ENCODE measurements at regions not wholly inside any gene's neighbourhood (a gene's known extent, or its start where the extent isn't known, plus 50 kb on each side); places are given as distances from the start of the nearest gene placed in this dataset.

DNA sequence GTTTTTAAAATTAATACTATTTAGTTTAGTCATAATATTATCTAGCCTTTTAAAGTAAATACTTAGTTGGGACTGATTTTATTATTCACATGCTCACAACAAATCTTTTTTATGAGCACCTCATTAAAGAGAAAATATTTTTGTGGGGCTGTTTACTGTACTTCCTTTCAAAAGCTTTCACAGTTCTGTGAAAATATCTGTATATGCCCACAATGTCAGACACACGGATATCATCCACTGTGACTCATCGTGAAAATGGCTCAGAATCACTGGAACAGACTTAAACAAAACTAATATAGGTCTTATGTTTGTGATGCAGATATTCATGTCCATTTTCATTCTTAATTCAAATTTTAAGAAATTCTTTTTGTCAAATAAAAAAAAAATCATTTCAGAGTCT, 305.2 kb downstream of the RAB38 start:
- no peak for TF ChIP-seq HNF4G (IDR thresholded peaks at IDR 0.05)
- no peak for TF ChIP-seq RXRA (IDR thresholded peaks at IDR 0.05)
- no peak for TF ChIP-seq YY1 (IDR thresholded peaks at IDR 0.05)
- TF ChIP-seq FOXA1 (IDR thresholded peaks at IDR 0.05) = no peak
- TF ChIP-seq, protein P1, sequence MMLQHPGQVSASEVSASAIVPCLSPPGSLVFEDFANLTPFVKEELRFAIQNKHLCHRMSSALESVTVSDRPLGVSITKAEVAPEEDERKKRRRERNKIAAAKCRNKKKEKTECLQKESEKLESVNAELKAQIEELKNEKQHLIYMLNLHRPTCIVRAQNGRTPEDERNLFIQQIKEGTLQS (IDR thresholded peaks at IDR 0.05) = no peak
- no peak for TF ChIP-seq HNF4A (conservative IDR thresholded peaks at IDR 0.05)
- no peak for TF ChIP-seq RAD21 (IDR thresholded peaks at IDR 0.05)
- TF ChIP-seq, protein P2, sequence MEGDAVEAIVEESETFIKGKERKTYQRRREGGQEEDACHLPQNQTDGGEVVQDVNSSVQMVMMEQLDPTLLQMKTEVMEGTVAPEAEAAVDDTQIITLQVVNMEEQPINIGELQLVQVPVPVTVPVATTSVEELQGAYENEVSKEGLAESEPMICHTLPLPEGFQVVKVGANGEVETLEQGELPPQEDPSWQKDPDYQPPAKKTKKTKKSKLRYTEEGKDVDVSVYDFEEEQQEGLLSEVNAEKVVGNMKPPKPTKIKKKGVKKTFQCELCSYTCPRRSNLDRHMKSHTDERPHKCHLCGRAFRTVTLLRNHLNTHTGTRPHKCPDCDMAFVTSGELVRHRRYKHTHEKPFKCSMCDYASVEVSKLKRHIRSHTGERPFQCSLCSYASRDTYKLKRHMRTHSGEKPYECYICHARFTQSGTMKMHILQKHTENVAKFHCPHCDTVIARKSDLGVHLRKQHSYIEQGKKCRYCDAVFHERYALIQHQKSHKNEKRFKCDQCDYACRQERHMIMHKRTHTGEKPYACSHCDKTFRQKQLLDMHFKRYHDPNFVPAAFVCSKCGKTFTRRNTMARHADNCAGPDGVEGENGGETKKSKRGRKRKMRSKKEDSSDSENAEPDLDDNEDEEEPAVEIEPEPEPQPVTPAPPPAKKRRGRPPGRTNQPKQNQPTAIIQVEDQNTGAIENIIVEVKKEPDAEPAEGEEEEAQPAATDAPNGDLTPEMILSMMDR (IDR thresholded peaks at IDR 0.05; ENCODE audit: low read depth, low read length, missing input control) = no peak
- no peak for TF ChIP-seq JUND (IDR thresholded peaks at IDR 0.05)
- no peak for TF ChIP-seq NR2F2 (IDR thresholded peaks at IDR 0.05)
- TF ChIP-seq, protein P3, sequence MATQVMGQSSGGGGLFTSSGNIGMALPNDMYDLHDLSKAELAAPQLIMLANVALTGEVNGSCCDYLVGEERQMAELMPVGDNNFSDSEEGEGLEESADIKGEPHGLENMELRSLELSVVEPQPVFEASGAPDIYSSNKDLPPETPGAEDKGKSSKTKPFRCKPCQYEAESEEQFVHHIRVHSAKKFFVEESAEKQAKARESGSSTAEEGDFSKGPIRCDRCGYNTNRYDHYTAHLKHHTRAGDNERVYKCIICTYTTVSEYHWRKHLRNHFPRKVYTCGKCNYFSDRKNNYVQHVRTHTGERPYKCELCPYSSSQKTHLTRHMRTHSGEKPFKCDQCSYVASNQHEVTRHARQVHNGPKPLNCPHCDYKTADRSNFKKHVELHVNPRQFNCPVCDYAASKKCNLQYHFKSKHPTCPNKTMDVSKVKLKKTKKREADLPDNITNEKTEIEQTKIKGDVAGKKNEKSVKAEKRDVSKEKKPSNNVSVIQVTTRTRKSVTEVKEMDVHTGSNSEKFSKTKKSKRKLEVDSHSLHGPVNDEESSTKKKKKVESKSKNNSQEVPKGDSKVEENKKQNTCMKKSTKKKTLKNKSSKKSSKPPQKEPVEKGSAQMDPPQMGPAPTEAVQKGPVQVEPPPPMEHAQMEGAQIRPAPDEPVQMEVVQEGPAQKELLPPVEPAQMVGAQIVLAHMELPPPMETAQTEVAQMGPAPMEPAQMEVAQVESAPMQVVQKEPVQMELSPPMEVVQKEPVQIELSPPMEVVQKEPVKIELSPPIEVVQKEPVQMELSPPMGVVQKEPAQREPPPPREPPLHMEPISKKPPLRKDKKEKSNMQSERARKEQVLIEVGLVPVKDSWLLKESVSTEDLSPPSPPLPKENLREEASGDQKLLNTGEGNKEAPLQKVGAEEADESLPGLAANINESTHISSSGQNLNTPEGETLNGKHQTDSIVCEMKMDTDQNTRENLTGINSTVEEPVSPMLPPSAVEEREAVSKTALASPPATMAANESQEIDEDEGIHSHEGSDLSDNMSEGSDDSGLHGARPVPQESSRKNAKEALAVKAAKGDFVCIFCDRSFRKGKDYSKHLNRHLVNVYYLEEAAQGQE (IDR thresholded peaks at IDR 0.05) = no peak
- TF ChIP-seq SP1 (IDR thresholded peaks at IDR 0.05) = no peak
- TF ChIP-seq, protein P4, sequence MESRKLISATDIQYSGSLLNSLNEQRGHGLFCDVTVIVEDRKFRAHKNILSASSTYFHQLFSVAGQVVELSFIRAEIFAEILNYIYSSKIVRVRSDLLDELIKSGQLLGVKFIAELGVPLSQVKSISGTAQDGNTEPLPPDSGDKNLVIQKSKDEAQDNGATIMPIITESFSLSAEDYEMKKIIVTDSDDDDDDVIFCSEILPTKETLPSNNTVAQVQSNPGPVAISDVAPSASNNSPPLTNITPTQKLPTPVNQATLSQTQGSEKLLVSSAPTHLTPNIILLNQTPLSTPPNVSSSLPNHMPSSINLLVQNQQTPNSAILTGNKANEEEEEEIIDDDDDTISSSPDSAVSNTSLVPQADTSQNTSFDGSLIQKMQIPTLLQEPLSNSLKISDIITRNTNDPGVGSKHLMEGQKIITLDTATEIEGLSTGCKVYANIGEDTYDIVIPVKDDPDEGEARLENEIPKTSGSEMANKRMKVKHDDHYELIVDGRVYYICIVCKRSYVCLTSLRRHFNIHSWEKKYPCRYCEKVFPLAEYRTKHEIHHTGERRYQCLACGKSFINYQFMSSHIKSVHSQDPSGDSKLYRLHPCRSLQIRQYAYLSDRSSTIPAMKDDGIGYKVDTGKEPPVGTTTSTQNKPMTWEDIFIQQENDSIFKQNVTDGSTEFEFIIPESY (IDR thresholded peaks at IDR 0.05) = no peak
- TF ChIP-seq, protein P5, sequence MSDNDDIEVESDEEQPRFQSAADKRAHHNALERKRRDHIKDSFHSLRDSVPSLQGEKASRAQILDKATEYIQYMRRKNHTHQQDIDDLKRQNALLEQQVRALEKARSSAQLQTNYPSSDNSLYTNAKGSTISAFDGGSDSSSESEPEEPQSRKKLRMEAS (IDR thresholded peaks at IDR 0.05) = no peak
- Histone ChIP-seq H3K36me3 (ENCODE audit: control insufficient read depth in 4 of 4, insufficient read depth in 3 of 4, low read depth in 1 of 4, low read length in 3 of 4) (no peaks in the 10 kb centered on the region), H3K4me3 (ENCODE audit: low read depth in 1 of 3, low read length in 3 of 3) (no peak overlapping the region), H3K9me3 (ENCODE audit: control insufficient read depth in 4 of 4, low read length in 3 of 4) (no peaks in the 10 kb centered on the region), H3K9ac (ENCODE audit: low read depth in 1 of 2, low read length in 2 of 2) (no peak overlapping the region), H3K27ac (ENCODE audit: low read depth in 1 of 2, low read length in 2 of 2) (no peak overlapping the region), H3K4me1 (ENCODE audit: control insufficient read depth in 4 of 4, insufficient read depth in 4 of 4, low read length in 3 of 4) (no peaks in the 10 kb centered on the region), H3K27me3 (ENCODE audit: control insufficient read depth in 4 of 4, insufficient read depth in 4 of 4, low read length in 3 of 4) (no peaks in the 10 kb centered on the region)
- 84% methylated on average over 2 of the region's 2 CpGs for WGBS
- DNase-seq (ENCODE audit: low spot score) = no peak

DNA sequence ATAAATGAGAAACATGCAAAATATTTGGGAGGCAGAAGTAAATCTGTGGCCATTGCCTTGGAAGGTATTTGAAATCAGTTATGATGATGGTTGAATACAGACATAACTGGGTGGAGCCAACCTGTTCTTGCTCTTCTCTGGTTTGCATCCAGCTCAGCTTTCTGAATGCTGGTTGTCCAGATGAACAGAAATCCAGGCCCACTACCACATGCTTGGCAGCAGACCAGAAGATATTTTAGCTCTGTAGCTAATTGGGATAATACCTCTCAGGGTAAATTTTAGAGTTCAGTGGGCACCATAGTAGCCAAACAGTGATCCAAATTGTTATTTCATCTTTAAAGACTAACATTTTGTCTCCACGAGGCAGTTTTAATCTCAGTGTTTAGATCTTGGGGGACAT, 308.3 kb downstream of the RAB38 start:
- WGBS = 65% methylated on average over 1 of the region's 1 CpG
- no peaks in the 10 kb centered on the region for H3K9me3 ChIP-seq (ENCODE audit: control insufficient read depth in 4 of 4, low read length in 3 of 4)
- DNase-seq (ENCODE audit: low spot score) = no peak

More for the DNA sequence above, 308.3 kb downstream of the RAB38 start:
- Histone ChIP-seq H3K36me3 (ENCODE audit: control insufficient read depth in 4 of 4, insufficient read depth in 3 of 4, low read depth in 1 of 4, low read length in 3 of 4) (no peaks in the 10 kb centered on the region), H3K27me3 (ENCODE audit: control insufficient read depth in 4 of 4, insufficient read depth in 4 of 4, low read length in 3 of 4) (no peaks in the 10 kb centered on the region), H3K4me3 (ENCODE audit: low read depth in 1 of 3, low read length in 3 of 3) (no peak overlapping the region), H3K4me1 (ENCODE audit: control insufficient read depth in 4 of 4, insufficient read depth in 4 of 4, low read length in 3 of 4) (no peaks in the 10 kb centered on the region), H3K9ac (ENCODE audit: low read depth in 1 of 2, low read length in 2 of 2) (no peak overlapping the region), H3K27ac (ENCODE audit: low read depth in 1 of 2, low read length in 2 of 2) (no peak overlapping the region)
- TF ChIP-seq SP1 (IDR thresholded peaks at IDR 0.05) (no peak), NR2F2 (IDR thresholded peaks at IDR 0.05) (no peak), RAD21 (IDR thresholded peaks at IDR 0.05) (no peak), EGR1 (IDR thresholded peaks at IDR 0.05; ENCODE audit: low read depth in 2 of 2) (no peak)
- TF ChIP-seq, protein P1 (IDR thresholded peaks at IDR 0.05) = no peak

All from liver (tissue), 8 donors.